Stimulated activated CD4-positive, alpha-beta T cell treated with anti-CD3 and anti-CD28 coated beads, Interleukin-4, amount 100 ng/mL, for 1 hour (primary cell): ENCODE measurements at regions not wholly inside any gene's neighbourhood (a gene's known extent, or its start where the extent isn't known, plus 50 kb on each side); places are given as distances from the start of the nearest gene placed in this dataset.
"Not testable (repeated sequence)": the region's sequence is repeated elsewhere in the genome, so short reads cannot be mapped to it uniquely, and the experiment has no call there.

ENCODE experiments used
- DNase-seq: peaks from one replicate; pipeline ENCODE4 v3.0.0-alpha.2; 2020

GRCh38 chr1:96376846-96377245 is 344.7 kb upstream of the PTBP2 start:
- no peak for DNase-seq

- no peak for DNase-seq
These were observed 337.0 kb upstream of the PTBP2 start for GRCh38 chr1:96384611-96385010.

- DNase-seq, result no peak
These were observed 333.8 kb upstream of the PTBP2 start for GRCh38 chr1:96387785-96388184.

- no peak for DNase-seq
These were observed 332.9 kb upstream of the PTBP2 start for GRCh38 chr1:96388421-96389310.

GRCh38 chr1:96400089-96400488 is 321.5 kb upstream of the PTBP2 start:
- no peak for DNase-seq

GRCh38 chr1:96409087-96409486 is 312.5 kb upstream of the PTBP2 start:
- no peak for DNase-seq

DNA sequence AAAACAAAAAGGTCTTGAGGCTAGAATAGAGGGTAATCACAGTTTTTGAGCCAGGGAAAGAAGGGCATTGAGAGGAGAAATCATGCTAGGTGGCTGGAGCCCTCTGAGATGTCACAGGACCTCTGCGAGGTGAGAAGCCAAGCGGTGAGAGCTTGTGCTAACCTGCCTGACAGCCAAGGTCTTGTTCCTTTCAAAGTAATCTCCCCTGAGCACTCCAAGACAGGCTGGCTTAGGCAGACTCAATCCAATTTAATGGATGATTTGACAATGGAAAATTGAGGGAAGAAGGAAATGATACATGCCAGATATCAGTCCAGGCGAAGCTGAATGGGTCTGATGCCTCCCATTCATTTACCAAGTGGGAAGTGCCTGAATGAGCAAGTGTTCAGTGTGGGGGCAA is 311.9 kb upstream of the PTBP2 start:
- DNase-seq, result no peak

DNA sequence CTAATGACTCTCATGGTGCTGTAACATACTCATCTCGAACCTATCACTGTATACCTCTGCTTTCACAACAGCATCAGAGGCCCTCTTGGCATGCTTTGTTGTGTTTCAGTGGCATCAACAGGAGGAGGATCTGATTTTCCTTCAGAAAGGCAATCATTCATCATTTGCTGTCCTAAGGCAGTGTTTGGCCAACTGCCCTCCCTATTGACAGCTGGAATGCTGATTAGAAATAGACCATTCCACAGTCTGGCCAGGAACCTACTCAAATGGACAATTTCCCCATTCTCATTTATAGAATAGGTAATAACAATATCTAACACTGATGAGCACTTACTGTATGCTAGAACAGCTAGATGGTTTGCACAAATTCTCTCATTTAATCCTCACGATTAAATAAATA is 310.6 kb upstream of the PTBP2 start:
- DNase-seq, result no peak

- no peak for DNase-seq
These were observed 307.0 kb upstream of the PTBP2 start for GRCh38 chr1:96414598-96414997.

DNA sequence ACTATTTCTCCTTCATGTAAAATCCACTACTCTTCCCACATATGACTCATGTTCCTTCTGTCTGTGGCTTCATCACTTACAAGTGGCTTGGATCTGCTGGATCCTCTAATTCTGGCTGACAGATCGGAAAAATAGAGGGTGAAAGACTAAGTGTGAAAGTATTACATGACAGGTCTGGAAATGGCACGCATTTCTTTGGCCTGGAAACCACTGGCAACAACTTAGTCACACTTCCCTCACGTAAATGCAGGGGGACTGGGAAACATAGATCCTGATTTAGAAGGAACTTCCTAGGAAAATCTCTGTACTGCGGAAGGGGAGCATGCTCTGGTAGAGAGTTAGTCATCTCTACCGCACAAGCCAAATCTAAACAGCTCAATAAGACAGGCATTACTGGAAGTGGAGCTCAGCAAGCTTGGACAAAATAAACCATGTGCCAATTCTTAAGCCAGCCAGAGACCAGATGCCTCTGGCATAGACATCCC is 305.4 kb upstream of the PTBP2 start:
- DNase-seq, result no peak

- DNase-seq, result no peak
These were observed 304.7 kb upstream of the PTBP2 start for GRCh38 chr1:96416701-96417444.

- no peak for DNase-seq
These were observed 302.6 kb upstream of the PTBP2 start for GRCh38 chr1:96418969-96419368.

DNA sequence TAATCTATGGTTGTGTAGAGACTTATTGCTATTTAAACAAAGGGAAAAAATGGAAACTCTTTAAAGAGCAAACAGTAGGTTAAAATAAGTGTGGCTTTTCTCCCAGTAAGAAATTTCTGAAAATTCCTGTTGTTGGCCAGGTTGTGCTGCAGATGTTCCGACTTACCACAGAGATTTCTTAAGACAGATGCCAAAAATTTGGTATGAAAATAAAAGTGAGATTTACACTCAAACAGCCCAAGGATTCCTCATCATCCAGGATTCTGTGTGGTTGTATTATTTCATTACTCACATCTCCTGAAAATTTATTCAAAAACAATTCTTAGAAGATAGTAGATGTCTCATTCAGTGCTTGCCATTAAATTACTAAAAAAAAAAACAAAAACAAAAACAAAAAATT is 296.7 kb upstream of the PTBP2 start:
- no peak for DNase-seq

DNA sequence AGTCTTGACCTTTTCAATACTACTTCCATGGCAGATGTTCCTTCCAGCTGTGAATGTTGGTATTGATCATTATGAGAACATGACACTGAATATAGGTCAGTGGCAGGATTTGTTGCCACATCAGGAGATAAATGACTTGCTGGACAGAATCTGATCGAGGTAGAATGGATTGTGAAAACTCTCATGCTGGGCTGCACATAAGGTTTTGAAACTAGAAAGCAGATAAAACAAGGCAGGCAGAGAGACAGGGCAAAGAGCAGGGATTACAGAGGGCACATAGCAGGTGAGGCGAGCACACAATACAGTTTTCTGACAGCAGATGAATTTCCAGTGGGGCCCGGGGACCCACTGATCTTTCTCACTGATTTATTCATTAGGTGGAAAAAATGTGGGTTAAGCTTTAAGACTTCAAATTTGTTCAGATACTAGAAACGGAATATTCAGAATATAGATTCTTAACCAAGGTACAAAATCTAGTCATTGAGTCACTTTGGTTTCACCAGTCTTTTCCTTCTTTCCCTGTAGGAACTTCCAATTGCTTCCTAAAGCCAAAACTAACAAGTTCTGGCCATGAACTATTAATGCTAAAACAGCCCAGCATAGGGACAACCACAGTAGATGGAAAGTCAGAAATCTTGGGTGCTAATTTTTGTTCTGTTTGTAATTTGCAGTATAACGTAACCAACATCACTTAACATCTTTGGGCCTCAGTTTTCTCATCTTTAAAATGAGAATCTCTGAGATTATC is 296.0 kb upstream of the PTBP2 start:
- no peak for DNase-seq

GRCh38 chr1:96427616-96428015 is 294.0 kb upstream of the PTBP2 start:
- DNase-seq, result no peak

- no peak for DNase-seq
These were observed 276.3 kb upstream of the PTBP2 start for GRCh38 chr1:96445302-96445701.

DNA sequence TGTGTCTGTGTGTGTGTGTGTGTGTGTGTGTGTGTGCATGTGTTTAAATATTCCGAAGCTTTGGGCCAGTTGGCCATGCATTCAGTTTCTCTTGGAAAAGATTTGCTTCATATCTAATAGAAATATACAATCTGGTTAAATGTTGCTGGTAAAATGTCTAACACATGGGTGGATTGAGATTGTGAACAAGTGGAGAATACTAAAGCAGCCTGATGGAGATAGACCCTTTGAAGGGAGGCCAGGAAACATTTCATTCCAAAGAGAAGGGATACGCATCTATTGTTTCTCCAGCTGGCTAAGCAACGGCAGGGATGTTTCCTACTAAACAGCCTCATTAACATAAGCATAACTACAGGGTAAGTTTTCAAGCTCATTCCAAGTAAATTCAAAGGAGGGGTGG is 257.5 kb upstream of the PTBP2 start:
- DNase-seq, result no peak

DNA sequence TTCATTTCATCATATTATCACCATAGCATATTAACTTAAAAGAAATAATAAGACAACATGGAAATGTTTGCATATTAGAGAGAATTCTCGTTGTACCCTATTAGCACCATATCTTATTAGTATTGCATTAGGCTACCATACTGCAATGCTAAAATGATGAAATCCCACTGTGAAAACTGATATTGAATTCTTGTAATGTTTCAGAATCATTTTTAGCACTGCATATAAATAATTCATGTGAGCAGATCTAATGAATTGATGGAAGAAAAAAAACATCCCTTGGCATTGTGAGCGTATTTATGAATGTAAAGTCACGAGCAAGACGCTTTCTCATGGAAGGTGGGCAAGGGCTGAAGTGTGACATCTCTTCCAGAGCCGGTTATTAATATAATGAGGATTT is 257.1 kb upstream of the PTBP2 start:
- no peak for DNase-seq

GRCh38 chr1:96464991-96465390 is 256.6 kb upstream of the PTBP2 start:
- no peak for DNase-seq

DNA sequence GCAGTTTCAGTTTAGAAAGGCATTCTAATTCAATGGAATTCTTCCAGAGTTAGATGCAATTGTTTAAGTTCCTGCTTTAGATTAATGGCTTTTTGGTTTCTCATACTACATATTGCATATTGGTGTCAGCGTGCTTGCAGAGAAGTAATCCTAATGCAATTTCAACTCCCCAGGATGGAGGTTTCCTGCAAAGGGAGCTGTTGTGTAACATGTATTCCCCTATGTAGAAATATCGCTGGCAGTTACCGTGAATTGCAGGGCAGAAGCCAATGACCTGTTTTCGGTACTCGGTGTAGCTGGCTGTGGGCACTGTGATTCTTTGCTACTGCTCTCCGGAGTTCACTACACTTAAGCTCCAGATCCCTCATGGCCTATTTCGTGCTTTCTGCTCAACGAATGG is 256.1 kb upstream of the PTBP2 start:
- no peak for DNase-seq

DNA sequence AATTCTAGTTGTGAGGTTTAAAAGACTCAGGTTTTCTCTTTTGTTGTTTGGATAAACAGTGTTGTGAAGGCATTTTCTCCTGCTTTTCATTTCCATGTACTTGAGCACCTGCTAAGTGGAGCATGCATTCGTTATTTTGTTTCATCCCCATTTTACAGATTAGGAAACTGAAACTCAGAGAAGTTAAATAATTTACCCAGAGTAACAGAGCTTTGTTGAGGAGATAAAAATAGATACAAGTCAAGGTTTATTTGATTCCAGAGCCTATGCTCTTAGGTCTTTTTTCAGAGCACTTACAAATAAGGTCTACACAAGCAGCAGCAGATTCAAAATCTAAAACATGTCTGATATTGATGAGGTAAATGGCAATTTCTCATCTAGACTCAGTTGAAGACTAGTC is 254.7 kb upstream of the PTBP2 start:
- no peak for DNase-seq

- DNase-seq, result not testable (repeated sequence)
These were observed 251.9 kb upstream of the PTBP2 start for GRCh38 chr1:96469726-96470125.

GRCh38 chr1:96472471-96472870 is 249.1 kb upstream of the PTBP2 start:
- DNase-seq, result no peak
